C4-2B (cell line): ENCODE measurements at regions not wholly inside any gene's neighbourhood (a gene's known extent, or its start where the extent isn't known, plus 50 kb on each side); places are given as distances from the start of the nearest gene placed in this dataset.

ENCODE experiments used
- ZFX ChIP-seq: fragments of 450-650 bp; IDR thresholded peaks from 2 replicates; pipeline ENCODE4 v1.6.1; 2017
- TF ChIP-seq, protein P1 (sequence below): fragments of 450-650 bp; conservative IDR thresholded peaks from 2 replicates; pipeline ENCODE4 v1.5.1; 2017; ENCODE audit warnings: mild to moderate bottlenecking

DNA sequence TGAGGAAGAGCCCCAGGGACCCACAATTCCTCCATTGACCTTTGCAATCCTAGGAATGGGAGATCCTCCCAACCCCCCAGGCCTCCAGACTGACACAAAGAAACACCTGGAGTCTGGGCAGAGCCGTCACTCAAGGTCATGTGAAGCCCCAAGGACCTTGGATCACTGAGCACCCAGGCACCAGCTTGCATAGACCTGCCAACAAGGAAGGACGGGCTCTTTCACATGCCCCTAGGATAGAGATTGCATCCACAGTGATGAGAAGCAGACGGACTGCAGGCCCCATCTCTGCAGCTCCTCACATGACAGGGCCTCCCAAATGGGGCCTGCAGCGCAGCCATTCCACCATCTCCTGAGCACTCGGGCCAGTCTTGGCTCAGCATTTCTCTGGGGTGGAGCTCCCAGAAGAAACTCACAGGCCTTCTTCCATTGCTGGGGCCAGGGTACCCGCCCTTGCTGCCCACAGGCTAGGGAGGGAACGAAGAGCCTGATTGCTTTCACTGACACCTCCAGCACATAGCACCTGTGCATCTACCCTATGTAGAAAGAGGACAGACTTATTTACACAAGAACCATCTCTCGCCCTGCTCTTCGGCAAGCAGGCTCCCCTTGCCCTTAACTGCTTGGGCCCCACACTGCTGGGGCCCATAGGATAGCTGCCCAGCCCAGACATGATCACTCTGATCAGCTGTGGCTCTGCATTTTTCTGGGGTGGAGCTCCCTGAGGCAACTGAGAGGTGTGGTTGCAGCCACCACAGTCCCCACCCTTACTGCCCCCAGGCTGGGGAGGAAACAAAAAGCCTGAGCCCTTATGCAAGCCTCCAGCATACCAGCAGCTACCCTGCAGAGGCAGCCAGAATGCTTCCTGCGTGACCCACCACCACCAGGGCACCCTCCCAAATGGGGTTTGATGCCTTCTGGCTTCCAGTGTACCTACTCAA, 185.7 kb upstream of the ZCCHC13 start:
- TF ChIP-seq, protein P1, sequence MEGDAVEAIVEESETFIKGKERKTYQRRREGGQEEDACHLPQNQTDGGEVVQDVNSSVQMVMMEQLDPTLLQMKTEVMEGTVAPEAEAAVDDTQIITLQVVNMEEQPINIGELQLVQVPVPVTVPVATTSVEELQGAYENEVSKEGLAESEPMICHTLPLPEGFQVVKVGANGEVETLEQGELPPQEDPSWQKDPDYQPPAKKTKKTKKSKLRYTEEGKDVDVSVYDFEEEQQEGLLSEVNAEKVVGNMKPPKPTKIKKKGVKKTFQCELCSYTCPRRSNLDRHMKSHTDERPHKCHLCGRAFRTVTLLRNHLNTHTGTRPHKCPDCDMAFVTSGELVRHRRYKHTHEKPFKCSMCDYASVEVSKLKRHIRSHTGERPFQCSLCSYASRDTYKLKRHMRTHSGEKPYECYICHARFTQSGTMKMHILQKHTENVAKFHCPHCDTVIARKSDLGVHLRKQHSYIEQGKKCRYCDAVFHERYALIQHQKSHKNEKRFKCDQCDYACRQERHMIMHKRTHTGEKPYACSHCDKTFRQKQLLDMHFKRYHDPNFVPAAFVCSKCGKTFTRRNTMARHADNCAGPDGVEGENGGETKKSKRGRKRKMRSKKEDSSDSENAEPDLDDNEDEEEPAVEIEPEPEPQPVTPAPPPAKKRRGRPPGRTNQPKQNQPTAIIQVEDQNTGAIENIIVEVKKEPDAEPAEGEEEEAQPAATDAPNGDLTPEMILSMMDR = no peak
- no peak for TF ChIP-seq ZFX
